Mesenchymal stem cell (in vitro differentiated cells and primary cell): ENCODE measurements at regions not wholly inside any gene's neighbourhood (a gene's known extent, or its start where the extent isn't known, plus 50 kb on each side); places are given as distances from the start of the nearest gene placed in this dataset.
A peak's percentile ranks its signal among the peaks of the same experiment; 100 is the strongest.
"Not testable (repeated sequence)": the region's sequence is repeated elsewhere in the genome, so short reads cannot be mapped to it uniquely, and the experiment has no call there.

ENCODE experiments used
- DNase-seq: peaks from one replicate; pipeline ENCODE4 v3.0.0-alpha.2; 2013
- H2AFZ ChIP-seq: one replicate; pipeline ENCODE4 v1.6.1; 2013; ENCODE audit warnings: low read depth, mild to moderate bottlenecking, control low read depth, inconsistent platforms, low read length, moderate library complexity
- H2AK5ac ChIP-seq: 2 replicates; pipeline ENCODE4 v1.6.1; 2013; ENCODE audit warnings: low read length, moderate library complexity, mild to moderate bottlenecking, inconsistent platforms; ENCODE audit not compliant: severe bottlenecking
- H2BK120ac ChIP-seq: one replicate; pipeline ENCODE4 v1.6.1; 2013; ENCODE audit warnings: low read depth, mild to moderate bottlenecking, inconsistent platforms, low read length, moderate library complexity
- H2BK12ac ChIP-seq, 2 experiments: one replicate each; pipeline ENCODE4 v1.6.1; 2013; ENCODE audit warnings: inconsistent platforms in 2 of 2, low read length in 2 of 2, mild to moderate bottlenecking in 2 of 2, moderate library complexity in 2 of 2, control low read depth in 1 of 2
- H2BK15ac ChIP-seq: one replicate; pipeline ENCODE4 v1.6.1; 2013; ENCODE audit warnings: mild to moderate bottlenecking, low read depth, inconsistent platforms; ENCODE audit not compliant: poor library complexity, severe bottlenecking
- H2BK5ac ChIP-seq: 2 replicates; pipeline ENCODE4 v1.6.1; 2013; ENCODE audit warnings: low read depth, mild to moderate bottlenecking, low read length, control low read depth, inconsistent platforms; ENCODE audit not compliant: poor library complexity, severe bottlenecking
- H3K14ac ChIP-seq, 2 experiments: one replicate each; pipeline ENCODE4 v1.6.1; 2013; ENCODE audit warnings: inconsistent platforms in 2 of 2, low read length in 2 of 2, control low read depth in 1 of 2, mild to moderate bottlenecking in 1 of 2, moderate library complexity in 1 of 2
- H3K18ac ChIP-seq, 2 experiments: one replicate each; pipeline ENCODE4 v1.6.1; 2013; ENCODE audit warnings: inconsistent platforms in 2 of 2, low read length in 2 of 2, control low read depth in 1 of 2, low read depth in 1 of 2, mild to moderate bottlenecking in 1 of 2
- H3K23ac ChIP-seq, 2 experiments: one replicate each; pipeline ENCODE4 v1.6.1; 2013; ENCODE audit warnings: inconsistent platforms in 2 of 2, low read length in 2 of 2, mild to moderate bottlenecking in 2 of 2, moderate library complexity in 2 of 2, control low read depth in 1 of 2
- H3K27ac ChIP-seq: 2 replicates; pipeline ENCODE4 v1.5.1; 2013; ENCODE audit warnings: mild to moderate bottlenecking, moderate library complexity, low read length, control low read depth, inconsistent platforms; ENCODE audit not compliant: poor library complexity, severe bottlenecking
- H3K27me3 ChIP-seq, 2 experiments: 2 replicates each; pipeline versions ENCODE4 v1.6.1 to v1.7.0; 2013; ENCODE audit warnings: low read length in 2 of 2, mild to moderate bottlenecking in 2 of 2, moderate library complexity in 2 of 2, control low read depth in 1 of 2, inconsistent platforms in 1 of 2; ENCODE audit not compliant: control insufficient read depth in 1 of 2, insufficient read depth in 1 of 2
- H3K36me3 ChIP-seq, 2 experiments: 2 replicates each; pipeline versions ENCODE4 v1.6.1 to v1.7.0; 2013; ENCODE audit warnings: low read length in 2 of 2, control low read depth in 1 of 2, inconsistent platforms in 1 of 2, low read depth in 1 of 2, mild to moderate bottlenecking in 1 of 2; ENCODE audit not compliant: insufficient read depth in 2 of 2, control insufficient read depth in 1 of 2
- H3K4ac ChIP-seq, 2 experiments: one replicate each; pipeline ENCODE4 v1.6.1; 2013; ENCODE audit warnings: inconsistent platforms in 2 of 2, low read length in 2 of 2, mild to moderate bottlenecking in 2 of 2, moderate library complexity in 2 of 2, control low read depth in 1 of 2, low read depth in 1 of 2
- H3K4me1 ChIP-seq: 2 replicates; pipeline ENCODE4 v1.6.1; 2013; ENCODE audit warnings: low read depth, low read length, control low read depth; ENCODE audit not compliant: control insufficient read depth, insufficient read depth
- H3K4me2 ChIP-seq: 2 replicates; pipeline ENCODE4 v1.6.1; 2013; ENCODE audit warnings: low read length, mild to moderate bottlenecking, inconsistent platforms; ENCODE audit not compliant: poor library complexity, severe bottlenecking
- H3K4me3 ChIP-seq, 2 experiments: 2 replicates each; pipeline versions ENCODE4 v1.5.1 to v1.7.0; 2013; ENCODE audit warnings: low read length in 2 of 2, mild to moderate bottlenecking in 2 of 2, control low read depth in 1 of 2, low read depth in 1 of 2; ENCODE audit not compliant: insufficient read depth in 1 of 2
- H3K79me1 ChIP-seq: replicated peaks from 2 replicates; pipeline ENCODE4 v1.6.1; 2013; ENCODE audit warnings: mild to moderate bottlenecking, control low read depth, low read length, inconsistent platforms; ENCODE audit not compliant: poor library complexity, severe bottlenecking
- H3K9ac ChIP-seq: 2 replicates; pipeline ENCODE4 v1.7.0; 2013; ENCODE audit warnings: mild to moderate bottlenecking, low read length, moderate library complexity
- H3K9me3 ChIP-seq: 2 replicates; pipeline ENCODE4 v1.7.0; 2013; ENCODE audit warnings: mild to moderate bottlenecking, low read length; ENCODE audit not compliant: control insufficient read depth
- H4K8ac ChIP-seq: one replicate; pipeline ENCODE4 v1.6.1; 2013; ENCODE audit warnings: inconsistent platforms, mild to moderate bottlenecking, low read length, moderate library complexity
- H4K91ac ChIP-seq: one replicate; pipeline ENCODE4 v1.6.1; 2013; ENCODE audit warnings: mild to moderate bottlenecking, low read length, inconsistent platforms
- WGBS: methylation state at CpG from one replicate; pipeline ENCODE4 v1.1.7; 2013; ENCODE audit warnings: mixed read lengths; 5-methylcytosine and 5-hydroxymethylcytosine counted together

DNA sequence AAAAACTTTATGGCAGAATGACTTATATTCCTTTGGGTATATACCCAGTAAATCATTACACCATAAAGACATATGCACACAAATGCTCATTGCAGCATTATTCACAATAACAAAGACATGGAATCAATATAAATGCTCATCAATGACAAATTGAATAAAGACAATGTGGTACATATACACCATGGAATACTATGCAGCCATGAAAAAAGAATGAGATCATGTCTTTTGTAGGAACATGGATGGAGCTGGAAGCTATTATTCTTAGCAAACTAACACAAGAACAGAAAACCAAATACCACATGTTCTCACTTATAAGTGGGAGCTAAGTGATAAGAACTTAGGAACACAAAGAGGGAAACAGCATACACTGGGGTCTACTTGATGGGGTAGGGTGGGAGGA lies 321.7 kb downstream of the ZNF674 start:
- not testable (repeated sequence) for H2BK120ac ChIP-seq, H3K18ac ChIP-seq, H3K4me2 ChIP-seq, H2AFZ ChIP-seq, DNase-seq, H2AK5ac ChIP-seq, H3K27ac ChIP-seq, H2BK15ac ChIP-seq, H4K8ac ChIP-seq, H3K36me3 ChIP-seq, H2BK5ac ChIP-seq, H3K9me3 ChIP-seq, H4K91ac ChIP-seq, H3K4me3 ChIP-seq, H3K23ac ChIP-seq, H3K27me3 ChIP-seq, H3K14ac ChIP-seq, H3K4me1 ChIP-seq, H3K79me1 ChIP-seq, H3K4ac ChIP-seq, H3K9ac ChIP-seq, H2BK12ac ChIP-seq

GRCh38 chrX:46220822-46221221 lies 324.4 kb downstream of the ZNF674 start:
- H3K4me3 ChIP-seq: no peak overlapping the region
- H3K14ac ChIP-seq: no peak overlapping the region
- no peak overlapping the region for H3K4ac ChIP-seq
- H2AFZ ChIP-seq: no peak overlapping the region
- H3K9ac ChIP-seq: no peak overlapping the region
- H2AK5ac ChIP-seq: no peak overlapping the region
- no peak overlapping the region for H3K23ac ChIP-seq
- no peak overlapping the region for H2BK15ac ChIP-seq
- no peak overlapping the region for H2BK5ac ChIP-seq
- no peaks in the 10 kb centered on the region for H3K36me3 ChIP-seq
- no peaks in the 10 kb centered on the region for H3K4me1 ChIP-seq
- peak overlapping the region; percentile 29 for H3K27ac ChIP-seq
- no peak for DNase-seq
- no peak overlapping the region for H4K8ac ChIP-seq
- no peaks in the 10 kb centered on the region for H3K9me3 ChIP-seq
- no peak overlapping the region for H4K91ac ChIP-seq
- no peak overlapping the region for H2BK12ac ChIP-seq
- peaks cover 0 to 16% of the 10 kb centered on the region in 2 experiments for H3K27me3 ChIP-seq
- H2BK120ac ChIP-seq: no peak overlapping the region
- no peak overlapping the region for H3K18ac ChIP-seq
- 100% methylated on average over 1 of the region's 3 CpGs for WGBS
- H3K4me2 ChIP-seq: no peak overlapping the region
- no peaks in the 10 kb centered on the region for H3K79me1 ChIP-seq

- Histone ChIP-seq H2BK120ac (no peak overlapping the region), H2BK12ac (no peak overlapping the region), H3K9ac (no peak overlapping the region), H3K4me1 (no peaks in the 10 kb centered on the region), H3K79me1 (no peaks in the 10 kb centered on the region), H4K91ac (no peak overlapping the region), H3K27ac (no peak overlapping the region), H2AK5ac (no peak overlapping the region), H3K27me3 (peaks cover 0 to 34% of the 10 kb centered on the region in 2 experiments), H2BK15ac (no peak overlapping the region), H3K4me2 (no peak overlapping the region), H3K18ac (no peak overlapping the region), H3K23ac (no peak overlapping the region), H3K14ac (no peak overlapping the region), H3K4ac (no peak overlapping the region), H3K36me3 (no peaks in the 10 kb centered on the region), H3K4me3 (no peak overlapping the region), H4K8ac (no peak overlapping the region), H2AFZ (no peak overlapping the region), H3K9me3 (no peaks in the 10 kb centered on the region), H2BK5ac (no peak overlapping the region)
- 80% methylated on average over 1 of the region's 1 CpG for WGBS
- no peak for DNase-seq
Observed at GRCh38 chrX:46218373-46218772, 326.8 kb downstream of the ZNF674 start.

GRCh38 chrX:46216406-46216805 lies 328.8 kb downstream of the ZNF674 start:
- no peaks in the 10 kb centered on the region for H3K9me3 ChIP-seq
- no peak for DNase-seq
- peaks cover 0 to 32% of the 10 kb centered on the region in 2 experiments for H3K27me3 ChIP-seq
- no peak overlapping the region for H2AFZ ChIP-seq
- H2BK120ac ChIP-seq: no peak overlapping the region
- H4K91ac ChIP-seq: no peak overlapping the region
- no peak overlapping the region for H3K18ac ChIP-seq
- H3K79me1 ChIP-seq: no peaks in the 10 kb centered on the region
- H4K8ac ChIP-seq: no peak overlapping the region
- H3K23ac ChIP-seq: no peak overlapping the region
- no peak overlapping the region for H3K27ac ChIP-seq
- H2BK12ac ChIP-seq: no peak overlapping the region
- no peaks in the 10 kb centered on the region for H3K4me1 ChIP-seq
- no peak overlapping the region for H2BK5ac ChIP-seq
- H3K4me3 ChIP-seq: no peak overlapping the region
- H3K4me2 ChIP-seq: no peak overlapping the region
- H3K4ac ChIP-seq: no peak overlapping the region
- no peak overlapping the region for H3K9ac ChIP-seq
- no CpG with 5 or more reads among the region's 2 CpGs for WGBS
- H3K14ac ChIP-seq: no peak overlapping the region
- H2BK15ac ChIP-seq: no peak overlapping the region
- no peak overlapping the region for H2AK5ac ChIP-seq
- no peaks in the 10 kb centered on the region for H3K36me3 ChIP-seq
